Adrenal gland (tissue), 9 donors: ENCODE measurements at regions not wholly inside any gene's neighbourhood (a gene's known extent, or its start where the extent isn't known, plus 50 kb on each side); places are given as distances from the start of the nearest gene placed in this dataset.

Source experiments
- DNase-seq, 7 donors: peaks; one replicate each; pipeline ENCODE4 v3.0.0-alpha.2; 2019 to 2020
- H3K27ac ChIP-seq, 5 donors: fragments of 200-600 bp; sonication (generic) in 4 of 5; 1 replicate in 3 of 5; 2 replicates in 2 of 5; pipeline versions ENCODE4 v1.5.1 to v1.8.0; 2016 to 2020; ENCODE audit warnings: mild to moderate bottlenecking in 1 of 5
- H3K27me3 ChIP-seq: fragments of 200-600 bp; 2 replicates; pipeline ENCODE4 v1.8.0; 2021
- H3K36me3 ChIP-seq, 2 donors: fragments of 200-600 bp; replicated peaks in 1 of 2; 1 replicate in 1 of 2; 2 replicates in 1 of 2; pipeline versions ENCODE4 v1.5.1 to v1.8.0; 2018 to 2022
- H3K4me1 ChIP-seq, 2 donors: fragments of 200-600 bp; replicated peaks in 1 of 2; 1 replicate in 1 of 2; 2 replicates in 1 of 2; pipeline versions ENCODE4 v1.5.1 to v1.8.0; 2018 to 2021
- H3K4me3 ChIP-seq, 4 donors: fragments of 200-600 bp; sonication (generic) in 3 of 4; one replicate each; pipeline ENCODE4 v1.5.1; 2016 to 2018
- H3K9me3 ChIP-seq, 3 donors: fragments of 200-600 bp; sonication (generic) in 1 of 3; replicated peaks in 1 of 3; 1 replicate in 2 of 3; 2 replicates in 1 of 3; pipeline versions ENCODE4 v1.5.1 to v1.8.0; 2016 to 2021
- CTCF ChIP-seq, 6 experiments: fragments of 450-650 bp in 4 of 6; fragments of 200-600 bp in 2 of 6; sonication (generic) in 1 of 6; IDR thresholded peaks; 1 replicate in 5 of 6; 2 replicates in 1 of 6; pipeline versions ENCODE4 v1.5.1 to v1.8.0; 2016 to 2021; ENCODE audit warnings: antibody characterized with exemption in 6 of 6, mild to moderate bottlenecking in 2 of 6, moderate library complexity in 1 of 6
- POLR2A ChIP-seq, 2 donors: fragments of 450-650 bp; IDR thresholded peaks; one replicate each; pipeline ENCODE4 v1.6.1; 2017; ENCODE audit warnings: antibody characterized with exemption in 2 of 2, mild to moderate bottlenecking in 2 of 2, moderate library complexity in 1 of 2
- WGBS, 4 donors: extraction: QIAGEN DNeasy Blood & Tissue Kit in 2 of 4; methylation state at CpG; one replicate each; pipeline versions ENCODE4 v1.1.5 to v1.1.7; 2013 to 2017; 5-methylcytosine and 5-hydroxymethylcytosine counted together
- intact Hi-C, 2 donors: fragments of 100-400 bp; cut with DNase I; formaldehyde crosslinking; loops; one replicate each; pipeline versions ENCODE4 v1.14.1 to v1.15.0; 2022 to 2023
- donor health status: healthy with polysubstance abuse.
- donor health status: Bipolar disorder and iron deficiency.
- donor health status: DM: yes; HTN: yes; CAD: no.
- donor health status: DM: no; HTN: no; CAD: no.
- donor health status: DM: no; HTN: no; CAD: no.

GRCh38 chr13:80132741-80133601 lies 208.0 kb downstream of the SPRY2 start:
- intact Hi-C loops, result no loop called here
- Histone ChIP-seq H3K4me3 (peak overlapping the region in 1 of 4 donors; percentile 10), H3K9me3 (no peaks in the 10 kb centered on the region), H3K36me3 (no peaks in the 10 kb centered on the region), H3K27ac (peak overlapping the region in 4 of 5 donors; percentile 0 to 82 (median 50)), H3K27me3 (no peaks in the 10 kb centered on the region), H3K4me1 (peaks cover 18 to 23% of the 10 kb centered on the region in 2 donors)
- TF ChIP-seq POLR2A (IDR thresholded peaks at IDR 0.05) (peak in 1 of 2 donors; percentile 28), CTCF (IDR thresholded peaks at IDR 0.05) (no peak)
- peak; percentile 20 to 71 (median 53) for DNase-seq
- WGBS, 4 donors, result 8 to 17% (median 10%) methylated on average over 11 of the region's 11 CpGs

GRCh38 chr13:80131204-80131603 lies 209.7 kb downstream of the SPRY2 start:
- no peaks in the 10 kb centered on the region for H3K9me3 ChIP-seq
- H3K4me3 ChIP-seq, result peak overlapping the region in 1 of 4 donors; percentile 18
- intact Hi-C loops, result no loop called here
- peak overlapping the region in 2 of 5 donors; percentile 27 to 28 for H3K27ac ChIP-seq
- no peaks in the 10 kb centered on the region for H3K36me3 ChIP-seq
- H3K4me1 ChIP-seq, result peaks cover 18 to 23% of the 10 kb centered on the region in 2 donors
- 7 to 16% (median 11%) methylated on average over 4 of the region's 4 CpGs for WGBS, 4 donors
- H3K27me3 ChIP-seq, result no peaks in the 10 kb centered on the region
- TF ChIP-seq CTCF (IDR thresholded peaks at IDR 0.05), result no peak
- TF ChIP-seq POLR2A (IDR thresholded peaks at IDR 0.05), result peak in 1 of 2 donors; percentile 20
- DNase-seq, result peak; percentile 31 to 87 (median 66)

GRCh38 chr13:80126389-80127068 lies 214.4 kb downstream of the SPRY2 start:
- Histone ChIP-seq H3K9me3 (no peaks in the 10 kb centered on the region), H3K36me3 (no peaks in the 10 kb centered on the region), H3K4me3 (no peak overlapping the region), H3K27ac (no peak overlapping the region), H3K27me3 (no peaks in the 10 kb centered on the region), H3K4me1 (peaks cover 3 to 4% of the 10 kb centered on the region in 2 donors)
- DNase-seq, result no peak
- 32 to 63% (median 58%) methylated on average over 1 of the region's 1 CpG for WGBS, 4 donors
- TF ChIP-seq POLR2A (IDR thresholded peaks at IDR 0.05) (no peak), CTCF (IDR thresholded peaks at IDR 0.05) (no peak)
- intact Hi-C loops, result no loop called here

GRCh38 chr13:80123945-80124344 lies 217.0 kb downstream of the SPRY2 start:
- intact Hi-C loops, result no loop called here
- Histone ChIP-seq H3K9me3 (no peaks in the 10 kb centered on the region), H3K27ac (no peak overlapping the region), H3K36me3 (no peaks in the 10 kb centered on the region), H3K27me3 (no peaks in the 10 kb centered on the region), H3K4me3 (no peak overlapping the region), H3K4me1 (no peaks in the 10 kb centered on the region)
- no peak for DNase-seq
- TF ChIP-seq CTCF (IDR thresholded peaks at IDR 0.05), result no peak
- TF ChIP-seq POLR2A (IDR thresholded peaks at IDR 0.05), result no peak
- 89 to 99% (median 97%) methylated on average over 3 of the region's 3 CpGs for WGBS, 4 donors
